Kidney (tissue), 13 donors: ENCODE measurements at regions not wholly inside any gene's neighbourhood (a gene's known extent, or its start where the extent isn't known, plus 50 kb on each side); places are given as distances from the start of the nearest gene placed in this dataset.

ENCODE experiments used
- DNase-seq, 5 donors: peaks; one replicate each; pipeline ENCODE4 v3.0.0-alpha.2; 2013 to 2020
- FAIRE-seq: peaks from 2 replicates; lab custom pipeline; 2012; peaks lifted over from hg19 to GRCh38; lab: Jason Lieb, UNC
- H3K27ac ChIP-seq, 2 donors: one replicate each; pipeline ENCODE4 v1.7.0; 2013; ENCODE audit warnings: low read depth in 2 of 2, low read length in 2 of 2, inconsistent platforms in 1 of 2
- H3K27me3 ChIP-seq: one replicate; pipeline ENCODE4 v1.7.1; 2013; ENCODE audit warnings: low read length, inconsistent platforms; ENCODE audit not compliant: control insufficient read depth, insufficient read depth
- H3K36me3 ChIP-seq, 3 donors: one replicate each; pipeline versions ENCODE4 v1.7.0 to v1.7.1; 2013; ENCODE audit warnings: low read length in 3 of 3, control low read depth in 1 of 3, inconsistent platforms in 1 of 3; ENCODE audit not compliant: insufficient read depth in 3 of 3, control insufficient read depth in 2 of 3
- H3K4me1 ChIP-seq, 3 donors: one replicate each; pipeline versions ENCODE4 v1.7.0 to v1.7.1; 2013; ENCODE audit warnings: low read length in 3 of 3, inconsistent platforms in 1 of 3, low read depth in 1 of 3; ENCODE audit not compliant: control insufficient read depth in 2 of 3, insufficient read depth in 2 of 3
- H3K4me3 ChIP-seq, 3 donors: one replicate each; pipeline versions ENCODE4 v1.7.0 to v1.8.1; 2013; ENCODE audit warnings: low read length in 3 of 3, control low read depth in 1 of 3, inconsistent platforms in 1 of 3
- H3K9ac ChIP-seq, 3 donors: one replicate each; pipeline versions ENCODE4 v1.7.0 to v1.7.1; 2013; ENCODE audit warnings: low read length in 3 of 3, control low read depth in 1 of 3, inconsistent platforms in 1 of 3
- H3K9me3 ChIP-seq, 3 donors: one replicate each; pipeline versions ENCODE4 v1.7.0 to v1.7.1; 2013; ENCODE audit warnings: low read length in 3 of 3, control low read depth in 1 of 3, inconsistent platforms in 1 of 3; ENCODE audit not compliant: control insufficient read depth in 2 of 3, insufficient read depth in 1 of 3
- intact Hi-C: fragments of 100-400 bp; cut with DNase I; formaldehyde crosslinking; loops from one replicate; pipeline ENCODE4 v1.11.1; 2022
- TF ChIP-seq, protein P1 (sequence below): IDR thresholded peaks from 3 replicates; pipeline ENCODE4 v1.5.1; 2012; ENCODE audit warnings: mild to moderate bottlenecking, moderate library complexity, borderline replicate concordance; ENCODE audit not compliant: insufficient read depth; ENCODE audit errors: extremely low read depth
- donor health status: control.
- donor health status: control.
- donor health status: control.
- donor health status: control.
- donor health status: control.
- donor health status: DM: yes; HTN: yes; CAD: no.
- donor health status: Normal renal cell carcinoma (clear cell type).

DNA sequence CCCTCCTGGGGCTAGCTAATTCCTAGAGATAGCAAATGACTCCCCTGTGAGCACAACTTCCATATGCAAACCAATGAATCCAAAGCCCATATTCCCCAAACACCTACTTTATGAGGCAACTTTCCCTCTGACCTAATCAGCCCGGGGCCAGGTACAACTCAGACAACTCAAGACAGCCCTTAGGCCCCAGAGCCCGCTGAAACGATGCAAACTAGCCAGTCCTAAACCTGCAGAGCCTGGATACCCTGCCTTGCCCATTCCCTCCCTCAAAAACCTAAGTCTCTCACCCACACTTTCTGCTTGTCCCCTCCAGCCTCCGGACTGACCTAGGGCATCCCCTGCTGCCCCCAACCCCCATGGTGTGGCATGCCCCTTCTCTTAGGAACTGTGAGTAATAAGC, 142.8 kb downstream of the ACTR3 start:
- no peak overlapping the region for H3K4me3 ChIP-seq
- no peak overlapping the region for H3K27ac ChIP-seq
- H3K9ac ChIP-seq, result no peak overlapping the region
- TF ChIP-seq, protein P1, sequence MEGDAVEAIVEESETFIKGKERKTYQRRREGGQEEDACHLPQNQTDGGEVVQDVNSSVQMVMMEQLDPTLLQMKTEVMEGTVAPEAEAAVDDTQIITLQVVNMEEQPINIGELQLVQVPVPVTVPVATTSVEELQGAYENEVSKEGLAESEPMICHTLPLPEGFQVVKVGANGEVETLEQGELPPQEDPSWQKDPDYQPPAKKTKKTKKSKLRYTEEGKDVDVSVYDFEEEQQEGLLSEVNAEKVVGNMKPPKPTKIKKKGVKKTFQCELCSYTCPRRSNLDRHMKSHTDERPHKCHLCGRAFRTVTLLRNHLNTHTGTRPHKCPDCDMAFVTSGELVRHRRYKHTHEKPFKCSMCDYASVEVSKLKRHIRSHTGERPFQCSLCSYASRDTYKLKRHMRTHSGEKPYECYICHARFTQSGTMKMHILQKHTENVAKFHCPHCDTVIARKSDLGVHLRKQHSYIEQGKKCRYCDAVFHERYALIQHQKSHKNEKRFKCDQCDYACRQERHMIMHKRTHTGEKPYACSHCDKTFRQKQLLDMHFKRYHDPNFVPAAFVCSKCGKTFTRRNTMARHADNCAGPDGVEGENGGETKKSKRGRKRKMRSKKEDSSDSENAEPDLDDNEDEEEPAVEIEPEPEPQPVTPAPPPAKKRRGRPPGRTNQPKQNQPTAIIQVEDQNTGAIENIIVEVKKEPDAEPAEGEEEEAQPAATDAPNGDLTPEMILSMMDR, result no peak
- intact Hi-C loops, result no loop called here
- FAIRE-seq, result no peak
- no peaks in the 10 kb centered on the region for H3K36me3 ChIP-seq
- DNase-seq, result no peak
- no peaks in the 10 kb centered on the region for H3K27me3 ChIP-seq
- H3K9me3 ChIP-seq, result peaks cover 0 to 3% (median 0%) of the 10 kb centered on the region in 3 donors
- H3K4me1 ChIP-seq, result no peaks in the 10 kb centered on the region

DNA sequence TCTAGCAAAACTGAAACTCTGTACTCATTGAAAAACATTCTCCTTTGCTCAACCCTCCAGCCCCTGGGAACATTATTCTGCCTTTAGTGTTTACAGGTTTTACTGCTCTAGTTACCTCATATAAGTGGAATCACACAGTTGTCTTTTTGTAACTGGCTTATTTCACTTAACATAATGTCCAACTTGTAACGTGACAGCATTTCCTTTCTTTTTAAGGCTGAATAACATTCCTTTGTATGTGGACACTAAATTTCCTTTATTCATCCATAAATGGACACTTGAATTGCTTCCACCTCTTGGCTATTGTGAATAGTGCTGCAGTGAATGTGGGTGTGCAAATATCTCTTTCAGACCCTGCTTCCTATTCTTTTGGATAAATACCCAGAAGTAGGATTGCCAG, 144.9 kb downstream of the ACTR3 start:
- TF ChIP-seq, protein P1, result no peak
- H3K27ac ChIP-seq, result no peak overlapping the region
- DNase-seq, result peak in 1 of 5 donors; percentile 27

DNA sequence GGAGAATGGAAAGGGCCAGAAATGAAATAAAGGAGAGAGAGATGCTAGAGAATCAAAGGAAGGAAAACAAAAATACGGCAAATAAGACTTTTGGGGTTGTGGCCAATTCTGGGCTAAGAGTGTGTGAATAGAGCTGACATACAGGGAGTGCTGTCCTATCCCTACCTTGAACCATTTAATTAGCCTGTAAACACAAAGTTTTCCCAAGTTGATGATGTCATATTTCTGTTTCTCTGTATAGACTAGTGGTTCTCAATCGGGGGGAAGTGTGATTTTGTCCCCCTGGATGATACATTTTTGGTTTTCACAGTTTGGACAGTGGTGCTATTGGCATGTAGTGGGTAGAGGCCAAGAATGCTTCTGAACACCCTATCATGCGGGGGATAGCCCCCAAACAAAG, 148.8 kb downstream of the ACTR3 start:
- no peak for FAIRE-seq
- Histone ChIP-seq H3K27ac (no peak overlapping the region), H3K36me3 (no peaks in the 10 kb centered on the region), H3K9me3 (no peaks in the 10 kb centered on the region), H3K4me3 (no peak overlapping the region), H3K4me1 (no peaks in the 10 kb centered on the region), H3K27me3 (no peaks in the 10 kb centered on the region), H3K9ac (no peak overlapping the region)
- DNase-seq, result no peak
- TF ChIP-seq, protein P1, result no peak
- intact Hi-C loops, result no loop called here

More for the DNA sequence above, 144.9 kb downstream of the ACTR3 start:
- Histone ChIP-seq H3K36me3 (no peaks in the 10 kb centered on the region), H3K9ac (no peak overlapping the region), H3K27me3 (no peaks in the 10 kb centered on the region), H3K4me1 (no peaks in the 10 kb centered on the region), H3K4me3 (no peak overlapping the region), H3K9me3 (no peaks in the 10 kb centered on the region)
- intact Hi-C loops, result no loop called here
- no peak for FAIRE-seq

DNA sequence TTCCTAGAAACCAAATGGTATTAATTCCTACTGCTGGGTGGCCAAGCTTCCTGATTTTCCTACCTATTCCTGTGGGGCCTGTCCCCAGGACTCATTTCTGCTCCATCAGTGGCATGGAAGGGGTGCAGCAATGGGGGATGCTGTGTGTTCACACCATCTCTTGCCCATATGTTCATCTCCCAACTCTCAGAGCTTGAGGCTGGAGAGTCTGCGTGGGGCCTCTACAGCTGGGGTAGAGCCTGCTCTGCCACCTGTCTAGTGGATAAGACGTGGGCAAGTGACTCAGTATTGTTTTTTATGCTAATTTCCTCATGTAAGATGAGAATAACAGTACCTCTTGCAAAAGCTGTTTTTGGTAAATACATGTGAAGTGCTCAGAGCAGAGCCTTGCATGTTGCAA, 149.8 kb downstream of the ACTR3 start:
- Histone ChIP-seq H3K4me1 (no peaks in the 10 kb centered on the region), H3K27ac (no peak overlapping the region), H3K27me3 (no peaks in the 10 kb centered on the region), H3K36me3 (no peaks in the 10 kb centered on the region), H3K9ac (no peak overlapping the region), H3K4me3 (no peak overlapping the region), H3K9me3 (no peaks in the 10 kb centered on the region)
- FAIRE-seq (no peak), DNase-seq (no peak)
- intact Hi-C loops, result no loop called here
- TF ChIP-seq, protein P1, result no peak
